GM19463 (cell line): ENCODE measurements at regions not wholly inside any gene's neighbourhood (a gene's known extent, or its start where the extent isn't known, plus 50 kb on each side); places are given as distances from the start of the nearest gene placed in this dataset.
A peak's percentile ranks its signal among the peaks of the same experiment; 100 is the strongest.
"Not testable (repeated sequence)": the region's sequence is repeated elsewhere in the genome, so short reads cannot be mapped to it uniquely, and the experiment has no call there.

ENCODE experiments used
- ATAC-seq: cut with Tn5 transposase; IDR thresholded peaks from one replicate; pipeline ENCODE4 v1.9.1; 2021; ENCODE audit warnings: mild to moderate bottlenecking, moderate library complexity; ENCODE audit not compliant: unreplicated experiment

GRCh38 chr3:101946906-101947305, 97.6 kb downstream of the NFKBIZ start:
- no peak for ATAC-seq

- ATAC-seq = peak; percentile 95
Measured at GRCh38 chr3:101950510-101950909, 101.2 kb downstream of the NFKBIZ start.

- ATAC-seq = peak; percentile 25
Measured at GRCh38 chr3:101950985-101951733, 101.8 kb downstream of the NFKBIZ start.

GRCh38 chr3:101954361-101954760, 105.0 kb downstream of the NFKBIZ start:
- ATAC-seq = no peak

- no peak for ATAC-seq
Measured at GRCh38 chr3:101954936-101955335, 105.6 kb downstream of the NFKBIZ start.

GRCh38 chr3:101962055-101962454, 112.7 kb downstream of the NFKBIZ start:
- ATAC-seq = no peak

GRCh38 chr3:101963902-101964362, 114.6 kb downstream of the NFKBIZ start:
- no peak for ATAC-seq

GRCh38 chr3:101964861-101965260, 115.5 kb downstream of the NFKBIZ start:
- no peak for ATAC-seq

GRCh38 chr3:101966226-101966625, 116.9 kb downstream of the NFKBIZ start:
- no peak for ATAC-seq

GRCh38 chr3:101970212-101970611, 120.9 kb downstream of the NFKBIZ start:
- ATAC-seq = no peak

- no peak for ATAC-seq
Measured at GRCh38 chr3:101970905-101971304, 121.6 kb downstream of the NFKBIZ start.

GRCh38 chr3:101972430-101973162, 123.3 kb downstream of the NFKBIZ start:
- no peak for ATAC-seq

- no peak for ATAC-seq
Measured at GRCh38 chr3:101973163-101973505, 123.8 kb downstream of the NFKBIZ start.

GRCh38 chr3:101975415-101975814, 126.1 kb downstream of the NFKBIZ start:
- ATAC-seq = not testable (repeated sequence)

GRCh38 chr3:101976473-101976872, 127.2 kb downstream of the NFKBIZ start:
- peak; percentile 87 for ATAC-seq

- ATAC-seq = no peak
Measured at GRCh38 chr3:101978348-101978747, 129.0 kb downstream of the NFKBIZ start.

GRCh38 chr3:101979033-101979432, 129.7 kb downstream of the NFKBIZ start:
- no peak for ATAC-seq

GRCh38 chr3:101984356-101984755, 135.0 kb downstream of the NFKBIZ start:
- ATAC-seq = no peak

- peak; percentile 37 for ATAC-seq
Measured at GRCh38 chr3:101988596-101988995, 139.3 kb downstream of the NFKBIZ start.

GRCh38 chr3:101989578-101990200, 140.4 kb downstream of the NFKBIZ start:
- no peak for ATAC-seq

GRCh38 chr3:101992863-101993262, 143.5 kb downstream of the NFKBIZ start:
- ATAC-seq = no peak

- no peak for ATAC-seq
Measured at GRCh38 chr3:101994386-101994785, 145.1 kb downstream of the NFKBIZ start.
